Caco-2 (cell line): ENCODE measurements at regions not wholly inside any gene's neighbourhood (a gene's known extent, or its start where the extent isn't known, plus 50 kb on each side); places are given as distances from the start of the nearest gene placed in this dataset.

Experiments used
- BruUV-seq: library from RNA; stranded (reverse); fragments of 400-500 nt; replicated peaks from 2 replicates; lab custom pipeline; 2021; lab: Mats Ljungman, UMichigan
- CTCF ChIA-PET: fragments of 300-600 bp; sonication (Branson Sonifier 250); formaldehyde crosslinking; loops from one replicate; lab custom pipeline; 2022; ENCODE audit warnings: antibody characterized with exemption; lab: Charles Lee
- POLR2A ChIA-PET: fragments of 300-600 bp; sonication (Branson Sonifier 250); formaldehyde crosslinking; loops from one replicate; lab custom pipeline; 2022; ENCODE audit warnings: antibody characterized with exemption; lab: Charles Lee
- DNase-seq, 2 experiments: peaks; one replicate each; pipeline versions ENCODE4 v3.0.0 to v3.0.0-alpha.2; 2020 to 2022
- H3K27me3 ChIP-seq: replicated peaks from 2 replicates; pipeline ENCODE4 v1.6.0; 2011; ENCODE audit warnings: low read length; ENCODE audit not compliant: control insufficient read depth, insufficient read depth
- H3K36me3 ChIP-seq: 2 replicates; pipeline ENCODE4 v1.5.1; 2011; ENCODE audit warnings: low read length; ENCODE audit not compliant: control insufficient read depth, insufficient read depth
- H3K4me1 ChIP-seq: fragments of 250-450 bp; sonication (Bioruptor Pico); 2 replicates; pipeline ENCODE4 v1.5.1; 2020; ENCODE audit warnings: mild to moderate bottlenecking
- H3K4me3 ChIP-seq: 2 replicates; pipeline ENCODE4 v1.5.1; 2011; ENCODE audit warnings: low read depth, mild to moderate bottlenecking, control low read depth, low read length
- H3K9me3 ChIP-seq: fragments of 250-450 bp; sonication (Bioruptor Pico); 2 replicates; pipeline ENCODE4 v1.5.1; 2020; ENCODE audit warnings: mild to moderate bottlenecking, moderate library complexity
- H3K27ac Mint-ChIP-seq: one replicate; pipeline ENCODE4 v1.8.0; 2022; ENCODE audit warnings: mixed read lengths; ENCODE audit not compliant: unreplicated experiment
- H3K27me3 Mint-ChIP-seq: one replicate; pipeline ENCODE4 v1.8.0; 2022; ENCODE audit warnings: mixed read lengths; ENCODE audit not compliant: insufficient read depth, unreplicated experiment
- H3K36me3 Mint-ChIP-seq: one replicate; pipeline ENCODE4 v1.8.0; 2022; ENCODE audit warnings: mild to moderate bottlenecking, mixed read lengths; ENCODE audit not compliant: insufficient read depth, unreplicated experiment
- H3K4me1 Mint-ChIP-seq: one replicate; pipeline ENCODE4 v1.8.0; 2022; ENCODE audit warnings: low read depth, mixed read lengths; ENCODE audit not compliant: unreplicated experiment
- H3K4me3 Mint-ChIP-seq: one replicate; pipeline ENCODE4 v1.8.0; 2022; ENCODE audit warnings: mild to moderate bottlenecking, moderate library complexity, mixed read lengths; ENCODE audit not compliant: unreplicated experiment
- H3K9me3 Mint-ChIP-seq: one replicate; pipeline ENCODE4 v1.8.0; 2022; ENCODE audit warnings: mixed read lengths; ENCODE audit not compliant: unreplicated experiment
- intact Hi-C: fragments of 100-400 bp; cut with micrococcal nuclease; formaldehyde crosslinking; loops from one replicate; pipeline ENCODE4 v1.10.0; 2022; ENCODE audit not compliant: unreplicated experiment
- TF ChIP-seq, protein P1 (sequence below), 2 experiments: fragments of 200-600 bp in 1 of 2; IDR thresholded peaks; 1 replicate in 1 of 2; 2 replicates in 1 of 2; pipeline versions ENCODE4 v1.5.1 to v1.8.0; 2011 to 2022; ENCODE audit warnings: antibody characterized with exemption in 1 of 2, control low read depth in 1 of 2, inconsistent platforms in 1 of 2, low read depth in 1 of 2, low read length in 1 of 2, mild to moderate bottlenecking in 1 of 2, moderate library complexity in 1 of 2; ENCODE audit not compliant: insufficient read depth in 1 of 2, severe bottlenecking in 1 of 2, unreplicated experiment in 1 of 2

DNA sequence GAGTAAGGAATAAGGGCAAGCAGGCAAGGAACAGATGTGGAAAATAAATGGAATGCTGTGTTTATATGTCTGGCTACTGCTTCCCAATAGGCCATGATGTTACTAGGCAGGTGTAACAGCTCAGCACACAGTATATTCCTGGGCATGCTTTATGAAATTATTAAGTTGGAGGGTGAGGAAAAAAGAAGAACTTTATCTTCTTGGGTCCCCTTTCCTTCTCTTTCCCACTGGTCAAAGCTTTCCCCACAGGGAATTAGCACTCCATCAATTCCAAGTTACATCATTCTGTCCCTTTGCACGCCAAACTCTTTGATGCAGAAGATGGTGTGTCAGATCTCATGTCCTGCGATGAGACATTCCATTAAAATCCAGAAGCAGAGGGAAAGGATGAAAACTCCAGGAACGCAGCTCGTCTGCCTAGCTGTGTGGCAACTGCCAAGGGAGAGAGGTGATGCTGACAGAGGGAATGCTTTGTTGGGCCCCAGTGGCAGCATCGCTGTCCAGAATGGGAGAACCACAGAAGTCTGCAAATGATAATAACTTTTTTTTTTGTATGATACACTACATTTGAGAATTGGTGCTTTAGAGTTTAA is 447.3 kb upstream of the ARRDC3 start:
- no peak for DNase-seq
- Mint-ChIP-seq H3K27ac (no peak overlapping the region), H3K4me1 (no peaks in the 10 kb centered on the region), H3K9me3 (no peaks in the 10 kb centered on the region), H3K27me3 (peaks cover 11% of the 10 kb centered on the region), H3K4me3 (no peak overlapping the region), H3K36me3 (no peaks in the 10 kb centered on the region)
- CTCF ChIA-PET: no interaction called here
- no peaks in the 10 kb centered on the region for H3K9me3 ChIP-seq
- no peaks in the 10 kb centered on the region for H3K36me3 ChIP-seq
- TF ChIP-seq, protein P1, sequence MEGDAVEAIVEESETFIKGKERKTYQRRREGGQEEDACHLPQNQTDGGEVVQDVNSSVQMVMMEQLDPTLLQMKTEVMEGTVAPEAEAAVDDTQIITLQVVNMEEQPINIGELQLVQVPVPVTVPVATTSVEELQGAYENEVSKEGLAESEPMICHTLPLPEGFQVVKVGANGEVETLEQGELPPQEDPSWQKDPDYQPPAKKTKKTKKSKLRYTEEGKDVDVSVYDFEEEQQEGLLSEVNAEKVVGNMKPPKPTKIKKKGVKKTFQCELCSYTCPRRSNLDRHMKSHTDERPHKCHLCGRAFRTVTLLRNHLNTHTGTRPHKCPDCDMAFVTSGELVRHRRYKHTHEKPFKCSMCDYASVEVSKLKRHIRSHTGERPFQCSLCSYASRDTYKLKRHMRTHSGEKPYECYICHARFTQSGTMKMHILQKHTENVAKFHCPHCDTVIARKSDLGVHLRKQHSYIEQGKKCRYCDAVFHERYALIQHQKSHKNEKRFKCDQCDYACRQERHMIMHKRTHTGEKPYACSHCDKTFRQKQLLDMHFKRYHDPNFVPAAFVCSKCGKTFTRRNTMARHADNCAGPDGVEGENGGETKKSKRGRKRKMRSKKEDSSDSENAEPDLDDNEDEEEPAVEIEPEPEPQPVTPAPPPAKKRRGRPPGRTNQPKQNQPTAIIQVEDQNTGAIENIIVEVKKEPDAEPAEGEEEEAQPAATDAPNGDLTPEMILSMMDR (IDR thresholded peaks at IDR 0.05; ENCODE audit: insufficient read depth in 1 of 2, low read depth in 1 of 2, low read length in 1 of 2, severe bottlenecking in 1 of 2, unreplicated experiment in 1 of 2): no peak
- no TSS peak for BruUV-seq
- H3K4me3 ChIP-seq: no peak overlapping the region
- POLR2A ChIA-PET: no interaction called here
- intact Hi-C loops: no loop called here
- H3K27me3 ChIP-seq: no peaks in the 10 kb centered on the region
- H3K4me1 ChIP-seq: no peaks in the 10 kb centered on the region

DNA sequence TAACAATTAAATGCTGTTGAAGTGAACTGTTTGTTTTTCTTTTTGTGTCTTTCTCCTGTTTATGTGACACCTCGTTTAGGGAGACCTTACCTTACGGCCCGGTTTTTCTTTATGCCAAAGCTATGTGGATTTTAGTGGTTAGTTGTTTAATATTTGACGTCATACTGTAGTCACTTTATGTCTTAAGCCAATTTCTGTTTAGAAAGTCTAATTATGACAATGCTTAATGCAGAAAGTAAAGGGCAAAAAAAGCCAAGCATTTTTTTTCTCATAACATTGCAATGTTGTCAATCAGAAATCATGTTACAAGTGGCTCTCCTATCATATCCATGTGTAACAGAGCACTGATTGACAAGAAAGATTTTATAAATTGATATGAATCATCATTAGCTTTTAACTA is 442.5 kb upstream of the ARRDC3 start:
- Mint-ChIP-seq H3K4me3 (no peak overlapping the region), H3K4me1 (no peaks in the 10 kb centered on the region), H3K27ac (no peak overlapping the region), H3K27me3 (peaks cover 3% of the 10 kb centered on the region), H3K9me3 (no peaks in the 10 kb centered on the region), H3K36me3 (no peaks in the 10 kb centered on the region)
- no peak for DNase-seq
- Histone ChIP-seq H3K36me3 (no peaks in the 10 kb centered on the region), H3K9me3 (no peaks in the 10 kb centered on the region), H3K27me3 (no peaks in the 10 kb centered on the region), H3K4me3 (no peak overlapping the region), H3K4me1 (no peaks in the 10 kb centered on the region)
- POLR2A ChIA-PET: no interaction called here
- intact Hi-C loops: no loop called here
- TF ChIP-seq, protein P1 (IDR thresholded peaks at IDR 0.05; ENCODE audit: insufficient read depth in 1 of 2, low read depth in 1 of 2, low read length in 1 of 2, severe bottlenecking in 1 of 2, unreplicated experiment in 1 of 2): no peak
- no TSS peak for BruUV-seq
- CTCF ChIA-PET: no interaction called here

DNA sequence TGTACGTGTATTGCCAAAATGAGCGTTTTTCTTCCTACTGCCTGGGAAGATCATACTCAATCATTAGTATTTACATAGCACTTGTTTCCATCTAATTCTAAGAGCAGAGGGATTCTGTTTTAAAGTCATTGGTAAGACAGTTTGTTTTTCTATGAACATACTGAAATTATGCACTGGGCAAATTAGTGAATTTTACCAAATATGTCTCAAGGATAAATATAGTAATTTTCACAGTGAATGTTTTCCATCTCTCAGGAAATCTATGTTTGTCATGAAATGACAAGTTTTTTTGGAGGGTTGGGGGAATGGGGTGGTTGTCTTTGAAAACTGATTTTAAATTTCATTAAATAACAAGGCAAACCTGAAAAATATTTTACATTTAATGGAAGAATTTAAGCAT is 441.3 kb upstream of the ARRDC3 start:
- no peaks in the 10 kb centered on the region for H3K9me3 Mint-ChIP-seq
- ChIA-PET CTCF (no interaction called here), POLR2A (no interaction called here)
- H3K27me3 Mint-ChIP-seq: peaks cover 3% of the 10 kb centered on the region
- no peak for DNase-seq
- Histone ChIP-seq H3K36me3 (no peaks in the 10 kb centered on the region), H3K4me1 (no peaks in the 10 kb centered on the region), H3K27me3 (no peaks in the 10 kb centered on the region), H3K9me3 (no peaks in the 10 kb centered on the region), H3K4me3 (no peak overlapping the region)
- H3K4me1 Mint-ChIP-seq: no peaks in the 10 kb centered on the region
- intact Hi-C loops: no loop called here
- H3K36me3 Mint-ChIP-seq: no peaks in the 10 kb centered on the region
- TF ChIP-seq, protein P1 (IDR thresholded peaks at IDR 0.05; ENCODE audit: insufficient read depth in 1 of 2, low read depth in 1 of 2, low read length in 1 of 2, severe bottlenecking in 1 of 2, unreplicated experiment in 1 of 2): no peak
- no peak overlapping the region for H3K4me3 Mint-ChIP-seq
- H3K27ac Mint-ChIP-seq: no peak overlapping the region
- BruUV-seq: no TSS peak
